Esophagus (tissue), 2 donors: ENCODE measurements at regions not wholly inside any gene's neighbourhood (a gene's known extent, or its start where the extent isn't known, plus 50 kb on each side); places are given as distances from the start of the nearest gene placed in this dataset.

Experiments
- H3K27ac ChIP-seq, 2 donors: one replicate each; pipeline ENCODE4 v1.5.1; 2013; ENCODE audit warnings: low read depth in 2 of 2, mild to moderate bottlenecking in 2 of 2, inconsistent platforms in 1 of 2, low read length in 1 of 2, moderate library complexity in 1 of 2
- H3K27me3 ChIP-seq, 2 donors: one replicate each; pipeline ENCODE4 v1.6.1; 2013; ENCODE audit warnings: low read length in 2 of 2, control low read depth in 1 of 2, mild to moderate bottlenecking in 1 of 2; ENCODE audit not compliant: insufficient read depth in 2 of 2, control insufficient read depth in 1 of 2
- H3K36me3 ChIP-seq, 2 donors: one replicate each; pipeline ENCODE4 v1.6.1; 2013; ENCODE audit warnings: low read length in 1 of 2; ENCODE audit not compliant: control insufficient read depth in 2 of 2, insufficient read depth in 2 of 2
- H3K4me1 ChIP-seq, 2 donors: one replicate each; pipeline ENCODE4 v1.6.1; 2013; ENCODE audit warnings: low read length in 1 of 2; ENCODE audit not compliant: control insufficient read depth in 2 of 2, insufficient read depth in 2 of 2
- H3K4me3 ChIP-seq, 2 donors: one replicate each; pipeline ENCODE4 v1.5.1; 2013; ENCODE audit warnings: low read length in 2 of 2, mild to moderate bottlenecking in 2 of 2, low read depth in 1 of 2, moderate library complexity in 1 of 2
- H3K9me3 ChIP-seq, 2 donors: one replicate each; pipeline ENCODE4 v1.6.1; 2013; ENCODE audit warnings: mild to moderate bottlenecking in 2 of 2, low read depth in 1 of 2, low read length in 1 of 2, moderate library complexity in 1 of 2; ENCODE audit not compliant: control insufficient read depth in 2 of 2, insufficient read depth in 1 of 2
- WGBS, 2 donors: extraction: QIAGEN DNeasy Blood & Tissue Kit; methylation state at CpG; one replicate each; pipeline ENCODE4 v1.1.7; 2013; 5-methylcytosine and 5-hydroxymethylcytosine counted together
- donor health status: healthy with polysubstance abuse.
- donor health status: Bipolar disorder and iron deficiency.

- Histone ChIP-seq H3K4me3 (no peak overlapping the region), H3K27me3 (no peaks in the 10 kb centered on the region), H3K27ac (no peak overlapping the region), H3K9me3 (no peaks in the 10 kb centered on the region), H3K4me1 (no peaks in the 10 kb centered on the region), H3K36me3 (no peaks in the 10 kb centered on the region)
- 86 to 90% methylated on average over 5 of the region's 5 CpGs for WGBS, 2 donors
These were observed 331.1 kb downstream of the BCL11B start for GRCh38 chr14:98940693-98941437.

GRCh38 chr14:98941481-98941880 is 330.5 kb downstream of the BCL11B start:
- no peaks in the 10 kb centered on the region for H3K27me3 ChIP-seq
- no peaks in the 10 kb centered on the region for H3K4me1 ChIP-seq
- H3K9me3 ChIP-seq = no peaks in the 10 kb centered on the region
- H3K36me3 ChIP-seq = no peaks in the 10 kb centered on the region
- no peak overlapping the region for H3K27ac ChIP-seq
- no peak overlapping the region for H3K4me3 ChIP-seq

- Histone ChIP-seq H3K36me3 (no peaks in the 10 kb centered on the region), H3K4me1 (peaks cover 0 to 4% of the 10 kb centered on the region in 2 donors), H3K27me3 (no peaks in the 10 kb centered on the region), H3K4me3 (no peak overlapping the region), H3K9me3 (no peaks in the 10 kb centered on the region), H3K27ac (no peak overlapping the region)
- WGBS, 2 donors = 93 to 94% methylated on average over 6 of the region's 6 CpGs
These were observed 328.1 kb downstream of the BCL11B start for GRCh38 chr14:98943907-98944306.

- WGBS, 2 donors = 82 to 83% methylated on average over 5 of the region's 5 CpGs
- Histone ChIP-seq H3K27me3 (no peaks in the 10 kb centered on the region), H3K27ac (no peak overlapping the region)
These were observed 327.0 kb downstream of the BCL11B start for GRCh38 chr14:98944989-98945388.

GRCh38 chr14:98945611-98946570 is 326.1 kb downstream of the BCL11B start:
- Histone ChIP-seq H3K9me3 (no peaks in the 10 kb centered on the region), H3K27me3 (no peaks in the 10 kb centered on the region), H3K4me3 (no peak overlapping the region), H3K36me3 (no peaks in the 10 kb centered on the region), H3K4me1 (peaks cover 5 to 10% of the 10 kb centered on the region in 2 donors), H3K27ac (no peak overlapping the region)
- 62 to 71% methylated on average over 23 of the region's 23 CpGs for WGBS, 2 donors

More at GRCh38 chr14:98944989-98945388, 327.0 kb downstream of the BCL11B start:
- H3K4me3 ChIP-seq = no peak overlapping the region
- peaks cover 3 to 10% of the 10 kb centered on the region in 2 donors for H3K4me1 ChIP-seq
- no peaks in the 10 kb centered on the region for H3K36me3 ChIP-seq
- no peaks in the 10 kb centered on the region for H3K9me3 ChIP-seq

- 25 to 36% methylated on average over 8 of the region's 8 CpGs for WGBS, 2 donors
- Histone ChIP-seq H3K4me1 (peaks cover 5 to 10% of the 10 kb centered on the region in 2 donors), H3K27me3 (no peaks in the 10 kb centered on the region), H3K4me3 (no peak overlapping the region), H3K36me3 (no peaks in the 10 kb centered on the region), H3K27ac (no peak overlapping the region), H3K9me3 (no peaks in the 10 kb centered on the region)
These were observed 325.1 kb downstream of the BCL11B start for GRCh38 chr14:98946940-98947339.

- WGBS, 2 donors = 86 to 90% methylated on average over 8 of the region's 8 CpGs
- Histone ChIP-seq H3K4me1 (peaks cover 5 to 10% of the 10 kb centered on the region in 2 donors), H3K4me3 (no peak overlapping the region), H3K9me3 (no peaks in the 10 kb centered on the region), H3K27ac (no peak overlapping the region), H3K36me3 (no peaks in the 10 kb centered on the region), H3K27me3 (no peaks in the 10 kb centered on the region)
These were observed 323.9 kb downstream of the BCL11B start for GRCh38 chr14:98947911-98948595.

- peaks cover 5 to 17% of the 10 kb centered on the region in 2 donors for H3K4me1 ChIP-seq
- 30 to 33% methylated on average over 2 of the region's 2 CpGs for WGBS, 2 donors
- H3K9me3 ChIP-seq = no peaks in the 10 kb centered on the region
These were observed 322.9 kb downstream of the BCL11B start for GRCh38 chr14:98949051-98949450.

GRCh38 chr14:98949481-98950135 is 322.4 kb downstream of the BCL11B start:
- H3K27me3 ChIP-seq = no peaks in the 10 kb centered on the region
- H3K36me3 ChIP-seq = no peaks in the 10 kb centered on the region
- 62 to 69% methylated on average over 9 of the region's 9 CpGs for WGBS, 2 donors
- peaks cover 5 to 17% of the 10 kb centered on the region in 2 donors for H3K4me1 ChIP-seq
- no peak overlapping the region for H3K27ac ChIP-seq
- no peak overlapping the region for H3K4me3 ChIP-seq
- H3K9me3 ChIP-seq = no peaks in the 10 kb centered on the region

More at GRCh38 chr14:98949051-98949450, 322.9 kb downstream of the BCL11B start:
- H3K4me3 ChIP-seq = no peak overlapping the region
- no peaks in the 10 kb centered on the region for H3K36me3 ChIP-seq
- no peaks in the 10 kb centered on the region for H3K27me3 ChIP-seq
- no peak overlapping the region for H3K27ac ChIP-seq
